ENCODE measurements at regions not wholly inside any gene's neighbourhood (a gene's known extent, or its start where the extent isn't known, plus 50 kb on each side); places are given as distances from the start of the nearest gene placed in this dataset.
A peak's percentile ranks its signal among the peaks of the same experiment; 100 is the strongest.
"Not testable (repeated sequence)": the region's sequence is repeated elsewhere in the genome, so short reads cannot be mapped to it uniquely, and the experiment has no call there.

- TF ChIP-seq CTCF (IDR thresholded peaks at IDR 0.05; ENCODE audit: control insufficient read depth, extremely low read depth, insufficient read depth) = no peak
- no peak overlapping the region for H3K4me3 ChIP-seq (ENCODE audit: low read depth, low read length)
- DNase-seq (ENCODE audit: low read depth) = no peak
Observed at GRCh38 chr6:69489970-69490369, 306.8 kb downstream of the LMBRD1 start.

DNA sequence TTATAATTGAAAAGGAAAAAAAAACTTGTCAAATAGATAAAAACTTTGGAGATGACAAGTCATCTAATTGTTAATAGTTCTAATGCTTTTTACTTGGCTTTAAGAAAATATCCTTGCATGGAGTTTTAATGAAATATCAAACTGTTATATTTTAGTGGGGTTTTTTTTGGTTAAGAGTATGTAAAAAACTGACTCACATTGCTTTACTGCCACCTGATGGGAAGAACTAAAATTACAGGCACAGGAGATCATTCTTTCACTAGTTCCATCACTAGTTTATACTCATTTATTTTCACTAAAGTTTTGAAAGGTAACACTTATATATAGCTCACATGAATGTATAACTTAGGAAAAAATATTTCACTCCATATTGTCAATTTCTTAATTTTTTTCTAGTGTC lies 309.1 kb downstream of the LMBRD1 start:
- DNase-seq (ENCODE audit: low read depth) = no peak
- H3K4me3 ChIP-seq (ENCODE audit: low read depth, low read length) = no peak overlapping the region
- TF ChIP-seq CTCF (IDR thresholded peaks at IDR 0.05; ENCODE audit: control insufficient read depth, extremely low read depth, insufficient read depth) = peak; percentile 35

GRCh38 chr6:69466979-69467570 lies 329.7 kb downstream of the LMBRD1 start:
- no peak for DNase-seq (ENCODE audit: low read depth)
- TF ChIP-seq CTCF (IDR thresholded peaks at IDR 0.05; ENCODE audit: control insufficient read depth, extremely low read depth, insufficient read depth) = no peak
- H3K4me3 ChIP-seq (ENCODE audit: low read depth, low read length) = no peak overlapping the region

DNA sequence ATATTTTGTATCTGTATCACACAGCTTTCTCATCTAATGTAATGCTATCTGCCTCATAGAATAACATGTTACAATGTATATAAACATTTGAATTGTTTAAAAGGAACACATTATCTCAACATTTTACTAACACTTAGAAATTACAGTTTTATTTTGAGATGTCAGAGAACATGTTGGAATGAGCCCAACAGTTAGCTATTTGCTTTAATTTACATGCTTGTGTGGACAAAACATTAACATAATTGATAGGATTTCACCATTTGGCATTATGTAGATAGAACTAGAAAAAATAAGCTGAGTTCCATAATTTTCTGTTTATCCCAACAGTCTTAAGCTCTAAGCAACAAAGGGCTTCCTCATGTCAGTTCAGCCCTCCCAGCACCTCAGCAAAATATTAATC lies 330.9 kb downstream of the LMBRD1 start:
- no peak for DNase-seq (ENCODE audit: low read depth)
- H3K4me3 ChIP-seq (ENCODE audit: low read depth, low read length) = no peak overlapping the region
- TF ChIP-seq CTCF (IDR thresholded peaks at IDR 0.05; ENCODE audit: control insufficient read depth, extremely low read depth, insufficient read depth) = no peak

- no peak for DNase-seq (ENCODE audit: low read depth)
- no peak for TF ChIP-seq CTCF (IDR thresholded peaks at IDR 0.05; ENCODE audit: control insufficient read depth, extremely low read depth, insufficient read depth)
Observed at GRCh38 chr6:69456086-69456485, 340.7 kb downstream of the LMBRD1 start.

GRCh38 chr6:69454619-69455018 lies 342.2 kb downstream of the LMBRD1 start:
- H3K4me3 ChIP-seq (ENCODE audit: low read depth, low read length); DNase-seq (ENCODE audit: low read depth): not testable (repeated sequence)

More at GRCh38 chr6:69456086-69456485, 340.7 kb downstream of the LMBRD1 start:
- no peak overlapping the region for H3K4me3 ChIP-seq (ENCODE audit: low read depth, low read length)

- DNase-seq (ENCODE audit: low read depth); H3K4me3 ChIP-seq (ENCODE audit: low read depth, low read length): not testable (repeated sequence)
Observed at GRCh38 chr6:69450493-69450892, 346.3 kb downstream of the LMBRD1 start.

GRCh38 chr6:69449887-69450286 lies 346.9 kb downstream of the LMBRD1 start:
- no peak for TF ChIP-seq CTCF (IDR thresholded peaks at IDR 0.05; ENCODE audit: control insufficient read depth, extremely low read depth, insufficient read depth)
- no peak overlapping the region for H3K4me3 ChIP-seq (ENCODE audit: low read depth, low read length)
- no peak for DNase-seq (ENCODE audit: low read depth)

Data from LNCaP clone FGC (cell line).